ENCODE measurements at regions not wholly inside any gene's neighbourhood (a gene's known extent, or its start where the extent isn't known, plus 50 kb on each side); places are given as distances from the start of the nearest gene placed in this dataset.
"Not testable (repeated sequence)": the region's sequence is repeated elsewhere in the genome, so short reads cannot be mapped to it uniquely, and the experiment has no call there.

- no peak for DNase-seq
Observed at GRCh38 chr6:153424719-153425400, 293.8 kb upstream of the RGS17 start.

DNA sequence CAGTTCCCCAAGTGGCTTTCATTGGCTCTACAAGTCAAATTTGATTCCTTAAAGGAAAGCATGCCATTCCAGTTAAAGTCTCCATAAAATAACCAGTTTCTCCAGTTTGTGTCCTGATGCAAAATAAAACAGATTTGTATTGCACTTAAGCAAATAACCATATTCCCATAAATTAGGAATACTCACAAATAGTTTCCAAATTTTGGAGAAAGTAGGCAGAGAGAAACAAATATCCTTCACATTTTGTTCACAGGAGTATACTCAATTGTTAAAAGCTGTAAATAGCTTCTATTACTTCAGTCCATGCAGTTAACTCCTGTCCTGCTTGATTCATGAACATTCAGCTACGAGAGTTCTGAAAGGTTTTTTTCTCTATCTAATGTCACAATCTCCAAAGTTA lies 281.4 kb upstream of the RGS17 start:
- no peak for DNase-seq

DNA sequence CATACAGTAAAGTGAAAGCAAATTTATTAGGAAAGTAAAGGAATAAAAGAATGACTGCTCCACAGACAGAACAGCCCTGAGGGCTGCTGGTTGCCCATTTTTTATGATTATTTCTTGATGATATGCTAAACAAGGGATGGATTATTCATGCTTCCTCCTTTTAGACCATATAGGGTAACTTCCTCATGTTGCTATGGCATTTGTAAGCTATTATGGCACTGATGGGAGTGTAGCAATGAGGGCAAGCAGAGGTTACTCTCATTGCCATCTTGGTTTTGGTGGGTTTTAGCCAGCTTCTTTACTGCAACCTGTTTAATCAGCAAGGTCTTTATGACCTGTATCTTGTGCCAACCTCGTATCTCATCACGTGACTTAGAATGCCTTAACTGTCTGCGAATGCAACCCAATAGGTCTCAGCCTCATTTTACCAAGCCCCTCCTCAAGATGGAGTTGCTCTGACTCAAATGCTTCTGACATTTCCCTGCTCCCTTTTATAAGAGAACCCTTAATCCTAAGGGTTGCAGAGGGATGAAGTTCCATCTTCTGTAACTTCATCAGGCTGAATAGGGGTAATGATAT lies 280.1 kb upstream of the RGS17 start:
- no peak for DNase-seq

- DNase-seq: no peak
Observed at GRCh38 chr6:153405931-153406330, 274.8 kb upstream of the RGS17 start.

- DNase-seq: no peak
Observed at GRCh38 chr6:153401751-153402150, 270.7 kb upstream of the RGS17 start.

- DNase-seq: no peak
Observed at GRCh38 chr6:153392156-153392555, 261.1 kb upstream of the RGS17 start.

DNA sequence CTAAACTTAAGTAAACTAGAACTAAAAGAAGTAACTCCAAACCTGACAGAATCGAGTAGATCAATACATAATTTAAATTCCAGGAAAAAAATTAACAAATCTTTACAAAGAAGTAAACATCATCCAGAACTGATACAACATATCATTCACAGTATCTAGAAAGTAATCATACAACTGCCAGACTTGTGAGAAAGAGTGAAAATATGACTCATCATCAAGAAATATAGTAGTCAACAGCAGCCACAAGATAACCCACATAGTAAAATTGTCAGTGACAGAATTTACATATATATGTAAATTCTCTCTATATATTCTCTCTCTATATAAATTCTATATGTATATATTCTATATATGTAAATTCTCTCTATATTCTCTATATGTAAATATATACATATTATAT lies 242.8 kb upstream of the RGS17 start:
- no peak for DNase-seq

GRCh38 chr6:153368131-153368530 lies 237.0 kb upstream of the RGS17 start:
- DNase-seq: no peak

- no peak for DNase-seq
Observed at GRCh38 chr6:153367021-153367420, 235.9 kb upstream of the RGS17 start.

GRCh38 chr6:153357391-153357790 lies 226.3 kb upstream of the RGS17 start:
- no peak for DNase-seq

GRCh38 chr6:153340568-153340967 lies 209.5 kb upstream of the RGS17 start:
- DNase-seq: no peak

GRCh38 chr6:153334121-153334520 lies 203.0 kb upstream of the RGS17 start:
- no peak for DNase-seq

DNA sequence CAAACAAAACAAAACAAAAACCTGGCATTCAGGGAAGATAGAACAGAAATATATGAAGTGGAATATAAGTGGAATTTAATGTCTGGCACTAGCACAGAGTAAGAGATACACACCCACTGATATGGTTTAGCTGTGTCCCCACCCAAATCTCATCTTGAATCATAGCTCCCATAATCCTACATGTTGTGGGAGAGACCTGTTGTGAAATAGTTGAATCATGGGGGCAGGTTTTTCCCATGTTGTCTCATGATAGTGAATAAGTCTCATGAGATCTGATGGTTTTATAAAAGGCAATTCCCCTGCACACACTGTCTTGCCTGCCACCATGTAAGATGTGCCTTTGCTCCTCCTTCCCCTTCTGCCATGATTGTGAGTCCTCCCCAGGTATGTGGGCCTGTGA lies 200.1 kb upstream of the RGS17 start:
- not testable (repeated sequence) for DNase-seq

GRCh38 chr6:153328194-153328593 lies 197.1 kb upstream of the RGS17 start:
- no peak for DNase-seq

GRCh38 chr6:153325661-153326060 lies 194.6 kb upstream of the RGS17 start:
- DNase-seq: no peak

DNA sequence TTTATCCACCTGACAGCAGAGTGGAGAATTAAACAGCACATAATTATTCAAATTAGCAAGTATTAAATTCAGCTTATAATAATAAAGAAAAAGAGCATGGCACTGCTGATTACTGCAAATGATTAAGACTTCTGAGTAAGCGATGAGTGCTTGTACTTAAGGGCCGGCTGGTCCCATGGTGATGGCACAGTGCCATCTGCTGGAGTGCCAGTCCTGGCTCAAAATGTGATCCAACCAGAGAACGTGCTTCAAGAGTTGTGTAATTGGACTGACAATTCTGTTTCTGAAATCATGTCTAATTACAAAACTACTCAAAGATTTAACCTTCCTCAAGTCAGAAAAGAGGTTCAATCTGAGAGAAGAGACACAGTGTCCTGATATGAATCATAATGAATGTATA lies 181.6 kb upstream of the RGS17 start:
- peak; percentile 7 to 24 (median 10) for DNase-seq

DNA sequence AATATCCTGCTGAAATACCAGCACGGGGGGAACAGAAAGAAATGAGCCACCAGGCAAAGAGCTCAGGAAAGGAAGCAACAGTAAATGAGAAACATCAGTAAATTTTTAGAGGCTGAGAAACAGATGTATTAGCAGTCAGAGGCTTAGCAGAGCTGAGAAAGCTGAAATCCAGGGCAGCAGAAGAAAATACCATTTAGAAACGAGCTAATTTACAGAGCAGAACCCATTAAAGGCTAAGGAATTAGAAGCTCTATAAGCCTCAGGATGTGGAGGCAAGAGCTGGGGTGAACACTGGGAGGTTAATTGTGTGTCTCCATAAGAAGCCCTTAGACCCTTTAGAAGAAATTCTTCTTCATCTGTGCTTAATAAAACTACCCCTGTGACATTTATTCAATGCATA lies 178.6 kb upstream of the RGS17 start:
- no peak for DNase-seq

- DNase-seq: no peak
Observed at GRCh38 chr6:153302133-153302532, 171.1 kb upstream of the RGS17 start.

DNA sequence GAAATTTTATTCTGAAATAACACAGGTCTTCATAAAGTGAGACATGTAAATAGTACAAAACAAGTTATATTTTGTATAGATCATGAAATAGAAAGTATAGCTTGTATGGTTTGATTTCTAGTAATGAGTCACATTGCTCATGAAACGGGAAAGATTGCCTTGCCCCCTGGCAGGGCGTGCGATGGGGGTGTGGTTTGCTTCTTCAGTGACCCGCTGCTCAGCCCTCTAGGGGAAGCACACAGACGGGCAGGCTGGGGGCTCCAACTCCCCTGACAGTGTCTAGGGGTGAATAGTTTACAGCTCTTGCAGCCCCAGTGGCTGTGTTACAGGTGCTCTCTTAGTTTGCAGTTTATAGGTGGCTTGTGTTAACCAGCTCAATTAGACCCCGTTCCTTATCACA lies 170.5 kb upstream of the RGS17 start:
- DNase-seq: no peak

- not testable (repeated sequence) for DNase-seq
Observed at GRCh38 chr6:153282456-153282855, 151.4 kb upstream of the RGS17 start.

- DNase-seq: no peak
Observed at GRCh38 chr6:153275997-153276396, 144.9 kb upstream of the RGS17 start.

DNA sequence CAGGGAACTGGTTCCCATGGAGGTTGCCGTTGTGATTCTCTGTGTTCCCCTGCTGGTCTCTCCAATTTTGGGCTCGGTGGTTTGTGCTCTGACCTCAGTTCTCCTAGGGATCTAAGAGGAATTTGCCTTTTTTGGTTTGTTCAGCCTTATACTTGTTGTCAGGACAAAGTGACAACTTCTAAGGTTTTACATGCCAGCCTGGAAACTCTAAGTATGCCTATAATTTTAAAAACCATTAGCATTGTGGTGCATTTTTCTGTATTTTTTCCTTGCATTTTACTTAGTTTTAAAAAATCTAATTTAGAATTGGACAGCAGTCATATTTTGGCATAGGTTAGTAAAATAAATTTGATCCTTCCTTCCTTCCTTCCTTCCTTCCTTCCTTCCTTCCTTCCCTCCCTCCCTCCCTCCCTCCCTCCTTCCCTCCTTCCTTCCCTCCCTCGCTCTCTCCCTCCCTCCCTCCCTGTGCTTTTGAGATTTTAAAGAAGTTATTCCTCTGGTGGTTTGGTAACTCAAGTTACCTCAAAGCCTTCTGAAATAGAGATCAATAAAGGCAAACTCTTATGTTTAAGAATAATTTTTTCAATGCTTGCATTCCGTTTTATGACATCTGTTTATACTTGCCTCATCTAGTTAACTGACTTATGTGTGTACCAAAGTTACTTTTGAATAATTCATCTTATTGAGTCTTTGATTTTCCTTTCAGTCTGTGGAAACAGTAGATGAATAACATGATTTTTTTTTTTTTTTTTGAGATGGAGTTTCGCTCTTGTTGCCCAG lies 141.3 kb upstream of the RGS17 start:
- no peak for DNase-seq

DNA sequence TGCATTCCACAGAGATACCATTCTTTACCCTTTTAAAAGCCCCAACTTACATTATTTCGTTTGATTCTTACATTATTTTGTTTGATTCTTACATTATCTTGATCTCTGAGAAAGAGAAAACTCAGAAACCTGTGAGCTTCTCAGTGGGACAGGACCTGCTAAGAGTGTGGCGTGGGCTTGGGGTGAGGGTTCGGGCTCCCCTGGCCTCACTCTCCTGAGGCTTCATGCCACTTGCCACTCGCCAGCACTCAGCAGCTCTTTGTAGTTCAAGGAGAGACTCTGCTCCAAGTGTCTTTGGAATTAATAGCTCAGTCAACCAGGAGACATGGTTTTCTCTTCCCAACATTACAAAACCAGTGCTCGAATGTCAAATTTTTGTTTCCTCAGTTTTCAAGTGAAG lies 132.4 kb upstream of the RGS17 start:
- no peak for DNase-seq

All from muscle of back (tissue), 3 donors.